Panc1 (cell line): ENCODE measurements at regions not wholly inside any gene's neighbourhood (a gene's known extent, or its start where the extent isn't known, plus 50 kb on each side); places are given as distances from the start of the nearest gene placed in this dataset.

Source experiments
- POLR2AphosphoS5 ChIP-seq: IDR thresholded peaks from 2 replicates; pipeline ENCODE4 v1.6.1; 2012; ENCODE audit warnings: mild to moderate bottlenecking, low read depth, low read length, moderate library complexity
- SIN3A ChIP-seq: IDR thresholded peaks from 2 replicates; pipeline ENCODE4 v1.6.1; 2012; ENCODE audit warnings: low read depth, mild to moderate bottlenecking, low read length, moderate library complexity, borderline replicate concordance; ENCODE audit not compliant: insufficient read depth
- TF ChIP-seq, protein P1 (sequence below): fragments of 450-650 bp; IDR thresholded peaks from 2 replicates; pipeline ENCODE4 v1.5.1; 2017; ENCODE audit warnings: mild to moderate bottlenecking

- TF ChIP-seq, protein P1, sequence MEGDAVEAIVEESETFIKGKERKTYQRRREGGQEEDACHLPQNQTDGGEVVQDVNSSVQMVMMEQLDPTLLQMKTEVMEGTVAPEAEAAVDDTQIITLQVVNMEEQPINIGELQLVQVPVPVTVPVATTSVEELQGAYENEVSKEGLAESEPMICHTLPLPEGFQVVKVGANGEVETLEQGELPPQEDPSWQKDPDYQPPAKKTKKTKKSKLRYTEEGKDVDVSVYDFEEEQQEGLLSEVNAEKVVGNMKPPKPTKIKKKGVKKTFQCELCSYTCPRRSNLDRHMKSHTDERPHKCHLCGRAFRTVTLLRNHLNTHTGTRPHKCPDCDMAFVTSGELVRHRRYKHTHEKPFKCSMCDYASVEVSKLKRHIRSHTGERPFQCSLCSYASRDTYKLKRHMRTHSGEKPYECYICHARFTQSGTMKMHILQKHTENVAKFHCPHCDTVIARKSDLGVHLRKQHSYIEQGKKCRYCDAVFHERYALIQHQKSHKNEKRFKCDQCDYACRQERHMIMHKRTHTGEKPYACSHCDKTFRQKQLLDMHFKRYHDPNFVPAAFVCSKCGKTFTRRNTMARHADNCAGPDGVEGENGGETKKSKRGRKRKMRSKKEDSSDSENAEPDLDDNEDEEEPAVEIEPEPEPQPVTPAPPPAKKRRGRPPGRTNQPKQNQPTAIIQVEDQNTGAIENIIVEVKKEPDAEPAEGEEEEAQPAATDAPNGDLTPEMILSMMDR: no peak
- TF ChIP-seq POLR2AphosphoS5 (no peak), SIN3A (no peak)
Measured at GRCh38 chr22:27514601-27515523, 286.7 kb downstream of the MN1 start.
